ENCODE measurements at regions not wholly inside any gene's neighbourhood (a gene's known extent, or its start where the extent isn't known, plus 50 kb on each side); places are given as distances from the start of the nearest gene placed in this dataset.

GRCh38 chr3:162213196-162213595 is 716.6 kb downstream of the OTOL1 start:
- Mint-ChIP-seq H3K27ac (no peak overlapping the region), H3K27me3 (no peaks in the 10 kb centered on the region), H3K36me3 (ENCODE audit: low read depth) (no peaks in the 10 kb centered on the region), H3K9me3 (peaks cover 2% of the 10 kb centered on the region), H3K4me3 (no peak overlapping the region), H3K4me1 (ENCODE audit: low read depth) (no peaks in the 10 kb centered on the region)
- Histone ChIP-seq H3K27me3 (ENCODE audit: control insufficient read depth in 1 of 2, insufficient read depth in 2 of 2, low read length in 2 of 2) (no peaks in the 10 kb centered on the region), H3K9me3 (ENCODE audit: control insufficient read depth in 1 of 2, insufficient read depth in 1 of 2, low read length in 2 of 2) (no peaks in the 10 kb centered on the region), H3K27ac (ENCODE audit: low read depth in 1 of 2, low read length in 2 of 2) (no peak overlapping the region), H3K4me1 (ENCODE audit: insufficient read depth, low read length) (no peaks in the 10 kb centered on the region), H3K36me3 (ENCODE audit: insufficient read depth, low read length) (no peaks in the 10 kb centered on the region), H3K4me3 (ENCODE audit: low read length) (no peak overlapping the region)
- ChIA-PET POLR2A (no interaction called here), CTCF (no interaction called here)
- DNase-seq (no peak), ATAC-seq (ENCODE audit: poor library complexity) (no peak)
- intact Hi-C loops (cut with DNase I, micrococcal nuclease): no loop called here
- TF ChIP-seq CTCF (IDR thresholded peaks at IDR 0.05): no peak

GRCh38 chr3:162213956-162214355 is 717.3 kb downstream of the OTOL1 start:
- Histone ChIP-seq H3K27me3 (ENCODE audit: control insufficient read depth in 1 of 2, insufficient read depth in 2 of 2, low read length in 2 of 2) (no peaks in the 10 kb centered on the region), H3K36me3 (ENCODE audit: insufficient read depth, low read length) (no peaks in the 10 kb centered on the region), H3K27ac (ENCODE audit: low read depth in 1 of 2, low read length in 2 of 2) (no peak overlapping the region), H3K9me3 (ENCODE audit: control insufficient read depth in 1 of 2, insufficient read depth in 1 of 2, low read length in 2 of 2) (no peaks in the 10 kb centered on the region), H3K4me3 (ENCODE audit: low read length) (no peak overlapping the region), H3K4me1 (ENCODE audit: insufficient read depth, low read length) (no peaks in the 10 kb centered on the region)
- POLR2A ChIA-PET: no interaction called here
- intact Hi-C loops (cut with DNase I, micrococcal nuclease): no loop called here
- Mint-ChIP-seq H3K27ac (no peak overlapping the region), H3K9me3 (peaks cover 2% of the 10 kb centered on the region), H3K27me3 (no peaks in the 10 kb centered on the region), H3K4me1 (ENCODE audit: low read depth) (no peaks in the 10 kb centered on the region), H3K36me3 (ENCODE audit: low read depth) (no peaks in the 10 kb centered on the region), H3K4me3 (no peak overlapping the region)
- no peak for ATAC-seq (ENCODE audit: poor library complexity)
- DNase-seq: no peak
- TF ChIP-seq CTCF (IDR thresholded peaks at IDR 0.05): no peak
- CTCF ChIA-PET: no interaction called here

GRCh38 chr3:162217647-162218046 is 721.0 kb downstream of the OTOL1 start:
- Histone ChIP-seq H3K27me3 (ENCODE audit: control insufficient read depth in 1 of 2, insufficient read depth in 2 of 2, low read length in 2 of 2) (no peaks in the 10 kb centered on the region), H3K36me3 (ENCODE audit: insufficient read depth, low read length) (no peaks in the 10 kb centered on the region), H3K4me3 (ENCODE audit: low read length) (no peak overlapping the region), H3K9me3 (ENCODE audit: control insufficient read depth in 1 of 2, insufficient read depth in 1 of 2, low read length in 2 of 2) (no peaks in the 10 kb centered on the region), H3K4me1 (ENCODE audit: insufficient read depth, low read length) (no peaks in the 10 kb centered on the region), H3K27ac (ENCODE audit: low read depth in 1 of 2, low read length in 2 of 2) (no peak overlapping the region)
- no peak for TF ChIP-seq CTCF (IDR thresholded peaks at IDR 0.05)
- H3K9me3 Mint-ChIP-seq: peaks cover 2% of the 10 kb centered on the region
- CTCF ChIA-PET: no interaction called here
- POLR2A ChIA-PET: no interaction called here
- intact Hi-C loops (cut with DNase I, micrococcal nuclease): no loop called here
- H3K4me3 Mint-ChIP-seq: no peak overlapping the region
- H3K27ac Mint-ChIP-seq: no peak overlapping the region
- DNase-seq (no peak), ATAC-seq (ENCODE audit: poor library complexity) (no peak)
- H3K4me1 Mint-ChIP-seq (ENCODE audit: low read depth): no peaks in the 10 kb centered on the region
- no peaks in the 10 kb centered on the region for H3K27me3 Mint-ChIP-seq
- H3K36me3 Mint-ChIP-seq (ENCODE audit: low read depth): no peaks in the 10 kb centered on the region

Data from CD4-positive, alpha-beta T cell (primary cell).